EL (cell line): ENCODE measurements at regions not wholly inside any gene's neighbourhood (a gene's known extent, or its start where the extent isn't known, plus 50 kb on each side); places are given as distances from the start of the nearest gene placed in this dataset.
"Not testable (repeated sequence)": the region's sequence is repeated elsewhere in the genome, so short reads cannot be mapped to it uniquely, and the experiment has no call there.

ENCODE experiments used
- DNase-seq: peaks from one replicate; pipeline ENCODE4 v3.0.0-alpha.2; 2016

DNA sequence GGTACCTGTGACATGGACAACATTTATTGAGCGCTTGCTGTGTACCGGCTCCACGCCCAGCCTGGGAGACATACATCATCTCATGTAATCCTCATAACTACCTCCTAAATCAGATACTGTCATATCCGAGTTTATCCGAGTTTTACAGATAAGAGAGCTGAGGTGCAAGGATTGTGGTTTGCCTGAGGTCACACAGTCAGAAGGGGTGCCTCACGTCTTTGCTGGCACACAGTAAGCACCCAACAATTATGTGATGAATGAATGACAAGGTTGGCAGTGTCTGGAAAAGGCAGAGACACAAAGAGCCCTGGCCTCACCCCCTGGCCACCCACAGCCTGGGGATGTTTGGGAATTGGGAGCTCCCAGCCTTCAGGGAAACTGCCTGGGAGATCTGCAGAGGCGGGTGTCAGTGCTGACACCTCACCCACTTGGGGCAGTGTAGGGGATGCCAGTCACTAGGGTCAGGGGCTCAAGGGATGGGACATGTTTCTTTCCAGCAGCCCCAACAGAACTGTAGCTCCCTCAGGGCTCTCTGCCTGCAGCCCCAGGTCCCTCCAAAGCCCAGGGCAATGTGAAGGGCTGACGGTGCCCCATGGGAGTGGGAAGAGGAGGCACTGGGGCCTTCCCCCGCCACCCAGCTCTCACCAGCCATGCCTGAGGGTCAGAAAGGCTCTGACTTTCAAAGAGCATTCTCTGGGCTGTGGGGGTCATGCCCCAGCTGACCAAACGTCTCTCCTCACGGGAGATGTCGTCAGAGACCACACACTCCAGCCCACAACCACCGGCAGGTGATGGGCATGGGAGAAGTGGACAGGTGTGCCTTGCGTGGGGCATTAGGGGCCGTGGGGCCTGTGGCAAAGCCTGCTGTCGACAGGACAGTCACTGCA lies 157.5 kb downstream of the ZFP36L2 start:
- no peak for DNase-seq

DNA sequence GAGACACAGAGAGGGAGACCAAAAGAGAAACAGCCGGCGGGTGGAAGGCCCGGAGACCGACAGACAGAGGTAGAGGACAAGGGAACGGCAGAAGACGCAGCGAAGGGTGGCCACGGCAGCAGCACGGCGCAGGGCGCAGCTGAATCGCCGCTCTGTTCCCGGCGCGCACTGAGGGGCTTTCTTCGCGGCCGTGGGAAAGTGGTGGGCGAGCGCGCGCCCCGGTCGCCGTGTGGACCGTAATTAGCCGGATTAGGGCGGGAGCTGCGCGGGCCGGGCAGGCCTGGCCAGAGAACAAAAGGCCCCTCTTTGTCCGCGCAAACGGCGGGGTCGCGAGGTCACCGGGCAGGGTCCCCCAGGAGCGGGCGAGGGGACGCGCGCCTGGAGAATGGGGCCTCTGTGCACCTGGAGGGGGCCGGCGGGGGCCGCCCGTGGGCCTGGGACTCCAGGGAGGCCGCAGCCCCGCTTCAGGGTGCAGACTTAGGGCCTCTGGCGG lies 158.3 kb downstream of the ZFP36L2 start:
- no peak for DNase-seq

DNA sequence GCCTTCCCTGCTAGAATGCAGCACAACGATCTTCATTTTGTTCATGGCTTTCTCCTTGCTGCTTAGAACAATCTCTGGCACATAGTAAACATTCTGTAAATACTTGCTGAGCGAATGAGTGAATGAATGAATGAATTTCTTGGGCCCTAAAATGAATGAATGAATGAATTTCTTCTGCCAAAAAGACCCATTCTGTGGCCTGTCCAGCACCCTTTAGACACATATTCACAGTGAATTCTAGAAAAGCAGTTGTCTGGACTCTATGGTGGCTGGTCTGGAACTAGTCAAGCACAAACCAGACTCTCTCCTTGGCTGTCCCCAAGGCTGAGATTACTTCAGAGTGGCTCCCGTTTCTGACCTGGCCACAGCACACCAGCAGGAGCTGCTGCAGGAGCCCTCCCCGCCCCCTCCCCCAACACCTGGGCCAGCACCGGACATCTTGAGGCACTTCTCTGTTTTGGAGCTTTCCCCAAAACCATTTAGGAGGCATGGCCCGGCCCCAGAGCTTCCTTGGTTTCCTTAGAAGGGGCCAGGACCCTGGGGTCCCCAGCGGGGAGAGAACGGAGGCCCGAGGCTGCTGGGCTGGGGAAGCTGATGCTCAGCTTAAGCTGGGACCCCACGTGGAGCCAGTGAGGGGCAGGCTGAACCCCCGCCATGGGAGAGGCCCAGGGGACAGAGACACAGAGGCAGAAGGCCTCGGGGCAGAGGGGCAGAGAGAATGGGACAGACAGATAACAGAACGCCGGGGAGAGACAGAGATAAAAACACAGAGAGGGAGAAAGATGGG lies 159.0 kb downstream of the ZFP36L2 start:
- DNase-seq, result no peak

DNA sequence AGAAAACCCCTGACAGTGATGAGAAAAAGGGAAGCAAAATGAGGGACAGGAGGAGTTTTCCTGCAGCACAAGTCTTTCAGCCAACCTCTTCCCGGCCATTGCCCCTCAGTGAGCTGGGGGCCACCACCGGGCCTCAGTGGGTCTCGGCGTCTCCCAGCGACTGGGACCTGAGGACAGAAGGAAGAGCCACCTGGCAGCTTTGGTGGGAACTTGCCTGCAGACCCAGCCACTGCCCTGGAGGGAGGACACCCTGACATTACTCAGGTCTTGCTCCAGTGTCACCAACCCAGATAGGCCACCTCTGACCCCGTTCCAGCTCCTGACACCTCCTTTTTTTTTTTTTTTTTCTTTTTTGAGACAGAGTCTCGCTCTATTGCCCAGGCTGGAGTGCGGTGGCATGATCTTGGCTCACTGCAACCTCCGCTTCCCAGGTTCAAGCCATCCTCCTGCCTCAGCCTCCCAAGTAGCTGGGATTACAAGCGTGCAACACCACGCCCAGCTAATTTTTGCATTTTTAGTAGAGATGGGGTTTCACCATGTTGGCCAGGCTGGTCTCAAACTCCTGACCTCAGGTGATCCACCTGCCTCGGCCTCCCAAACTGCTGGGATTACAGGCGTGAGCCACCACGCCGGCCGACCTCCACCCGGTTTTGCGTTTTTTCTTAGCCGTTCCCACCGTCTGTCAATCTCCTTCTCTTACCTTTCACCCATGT lies 159.7 kb downstream of the ZFP36L2 start:
- DNase-seq, result not testable (repeated sequence)

DNA sequence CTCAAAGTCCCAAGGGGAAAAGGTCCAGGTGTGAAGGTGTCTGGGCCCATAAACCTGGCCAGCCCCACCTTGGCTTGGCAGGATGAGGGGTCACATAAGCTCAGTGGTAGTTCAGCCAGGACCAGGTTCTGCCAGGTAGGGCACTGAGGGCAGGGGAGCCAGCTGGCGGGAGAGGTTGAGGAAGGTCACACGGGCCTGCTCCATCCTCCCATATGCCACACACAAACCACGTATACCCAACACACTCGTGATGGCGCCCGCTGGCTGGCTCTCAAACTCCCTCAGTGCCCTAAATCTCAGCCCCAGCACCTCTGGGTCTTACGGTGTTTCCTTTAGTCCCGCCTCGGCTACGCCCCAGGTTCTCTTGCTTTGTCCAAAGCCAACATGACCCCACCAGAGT lies 160.5 kb downstream of the ZFP36L2 start:
- DNase-seq, result no peak

DNA sequence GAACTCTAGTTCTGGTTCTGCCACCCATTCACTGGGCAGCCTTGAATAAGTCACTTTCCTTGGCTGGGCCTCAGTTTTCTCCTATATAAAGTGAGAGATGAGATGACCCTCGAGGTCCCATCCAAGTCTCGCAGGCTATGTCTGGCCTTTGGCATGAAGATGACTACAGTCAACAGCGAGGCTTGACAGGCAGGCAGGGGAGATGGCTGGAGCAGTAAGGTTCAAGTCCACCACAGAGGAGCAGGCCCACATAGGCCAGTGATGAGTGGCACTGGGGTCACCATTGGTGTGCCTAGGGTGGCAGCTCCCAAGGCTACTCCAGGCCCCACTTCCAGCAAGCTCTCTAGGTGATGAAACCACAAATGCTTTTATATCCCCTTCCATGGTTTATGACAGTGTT lies 161.4 kb downstream of the ZFP36L2 start:
- no peak for DNase-seq

DNA sequence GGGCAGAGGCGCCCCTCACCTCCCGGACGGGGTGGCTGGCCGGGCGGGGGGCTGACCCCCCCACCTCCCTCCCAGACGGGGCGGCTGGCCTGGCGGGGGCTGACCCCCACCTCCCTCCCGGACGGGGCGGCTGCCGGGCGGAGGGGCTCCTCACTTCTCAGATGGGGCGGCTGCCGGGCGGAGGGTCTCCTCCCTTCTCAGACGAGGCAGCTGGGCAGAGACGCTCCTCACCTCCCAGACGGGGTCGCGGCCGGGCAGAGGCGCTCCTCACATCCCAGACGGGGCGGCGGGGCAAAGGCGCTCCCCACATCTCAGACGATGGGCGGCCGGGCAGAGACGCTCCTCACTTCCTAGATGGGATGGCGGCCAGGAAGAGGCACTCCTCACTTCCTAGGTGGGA lies 163.3 kb downstream of the ZFP36L2 start:
- DNase-seq, result not testable (repeated sequence)

DNA sequence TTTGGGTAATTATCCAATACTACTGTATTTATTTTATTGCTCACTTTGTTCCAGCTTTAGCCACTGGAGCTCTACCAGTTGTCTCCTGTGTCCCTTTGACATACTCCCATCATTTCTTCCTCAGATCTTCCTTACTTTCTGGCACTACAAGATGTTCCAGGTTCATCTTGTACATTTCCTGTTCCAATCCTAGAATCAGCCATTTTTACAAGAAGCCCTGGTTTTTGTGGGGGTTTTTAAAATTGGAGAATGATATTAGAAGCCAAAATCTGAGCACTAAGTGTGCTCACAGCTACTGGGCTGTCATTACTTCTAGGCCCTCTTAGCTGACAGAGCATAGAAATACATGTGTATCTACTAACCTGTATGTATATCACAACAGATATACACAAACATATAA lies 164.3 kb downstream of the ZFP36L2 start:
- DNase-seq, result no peak

DNA sequence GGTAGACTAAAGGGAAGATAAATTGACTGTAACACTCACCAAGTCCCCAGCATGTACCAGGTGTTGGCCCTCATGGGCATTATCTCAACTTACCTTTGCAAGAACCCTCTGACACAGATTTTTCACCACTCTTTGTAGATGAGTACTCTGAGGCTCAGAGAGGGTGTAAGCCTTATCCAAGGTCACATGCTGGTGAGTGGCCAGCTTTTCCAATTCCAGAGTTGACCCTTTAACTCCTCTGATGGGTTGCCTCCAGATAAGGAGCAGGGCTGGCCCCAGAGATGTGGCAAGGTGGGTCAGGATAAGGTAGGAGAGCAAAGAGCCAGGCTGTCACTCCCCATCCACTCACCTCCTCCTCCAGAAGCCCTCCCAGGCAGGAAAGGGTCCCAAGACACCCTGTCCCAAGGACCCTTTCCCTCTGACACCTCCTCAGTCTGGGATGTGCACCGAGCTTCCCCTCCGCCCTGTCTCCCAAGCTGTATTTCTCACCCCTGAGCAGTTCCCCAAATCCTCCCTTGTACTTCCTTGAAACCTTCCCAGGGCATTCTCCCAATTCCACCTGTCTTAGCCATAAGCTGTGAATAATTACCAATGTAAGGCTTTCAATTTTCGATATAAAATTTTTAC lies 165.9 kb downstream of the ZFP36L2 start:
- DNase-seq, result no peak

DNA sequence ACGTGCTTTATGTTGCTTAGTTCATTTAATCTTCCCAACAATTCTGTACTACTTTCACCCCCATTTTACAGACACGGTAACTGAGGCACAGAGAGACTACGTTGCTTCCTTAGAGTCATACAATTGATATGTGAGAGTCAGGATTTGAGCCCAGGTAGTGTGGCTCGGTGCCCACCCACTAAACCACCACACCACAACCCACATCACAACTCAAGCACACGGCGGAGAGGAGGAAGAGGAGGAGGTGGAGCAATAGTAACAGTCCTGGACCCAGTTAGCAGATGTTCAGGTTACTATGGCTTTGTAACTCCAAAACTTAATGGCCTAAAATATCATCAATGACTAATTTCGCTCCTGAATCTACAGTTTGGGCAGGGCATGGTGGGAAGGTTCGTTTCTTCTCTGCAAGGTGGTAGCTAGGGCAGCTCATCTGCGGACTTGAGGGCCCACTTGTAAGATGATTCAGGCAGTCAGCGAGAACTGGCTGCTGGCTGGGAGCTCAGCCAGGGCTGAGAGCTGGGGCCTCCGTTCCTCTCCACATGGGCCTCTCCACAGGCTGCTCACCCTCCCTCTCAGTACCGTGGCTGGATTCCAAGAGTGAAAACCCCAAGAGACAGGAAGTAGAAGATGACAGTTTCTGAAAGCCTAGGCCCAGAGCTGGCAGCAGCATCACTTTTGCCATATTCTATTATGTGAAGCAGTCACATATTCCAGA lies 167.1 kb downstream of the ZFP36L2 start:
- peak; percentile 98 for DNase-seq

DNA sequence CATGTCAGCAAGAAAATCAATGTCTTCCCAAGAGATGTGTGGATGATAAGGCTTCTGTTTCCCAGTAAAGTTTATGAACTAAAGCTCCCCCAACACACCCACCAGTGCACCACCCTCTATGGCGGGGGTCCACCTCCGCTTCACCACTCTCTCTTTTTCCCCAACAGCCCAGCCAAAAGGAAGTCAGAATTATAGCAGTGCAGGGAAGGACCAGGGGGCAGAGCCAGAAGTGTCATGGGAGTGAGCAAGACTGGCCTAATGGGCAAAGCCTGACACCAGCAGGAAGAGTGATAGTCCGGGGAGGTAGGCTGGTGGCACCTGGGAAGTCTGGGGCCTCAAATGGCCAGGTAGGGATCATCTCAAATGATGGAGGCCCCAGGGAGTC lies 167.7 kb downstream of the ZFP36L2 start:
- no peak for DNase-seq

DNA sequence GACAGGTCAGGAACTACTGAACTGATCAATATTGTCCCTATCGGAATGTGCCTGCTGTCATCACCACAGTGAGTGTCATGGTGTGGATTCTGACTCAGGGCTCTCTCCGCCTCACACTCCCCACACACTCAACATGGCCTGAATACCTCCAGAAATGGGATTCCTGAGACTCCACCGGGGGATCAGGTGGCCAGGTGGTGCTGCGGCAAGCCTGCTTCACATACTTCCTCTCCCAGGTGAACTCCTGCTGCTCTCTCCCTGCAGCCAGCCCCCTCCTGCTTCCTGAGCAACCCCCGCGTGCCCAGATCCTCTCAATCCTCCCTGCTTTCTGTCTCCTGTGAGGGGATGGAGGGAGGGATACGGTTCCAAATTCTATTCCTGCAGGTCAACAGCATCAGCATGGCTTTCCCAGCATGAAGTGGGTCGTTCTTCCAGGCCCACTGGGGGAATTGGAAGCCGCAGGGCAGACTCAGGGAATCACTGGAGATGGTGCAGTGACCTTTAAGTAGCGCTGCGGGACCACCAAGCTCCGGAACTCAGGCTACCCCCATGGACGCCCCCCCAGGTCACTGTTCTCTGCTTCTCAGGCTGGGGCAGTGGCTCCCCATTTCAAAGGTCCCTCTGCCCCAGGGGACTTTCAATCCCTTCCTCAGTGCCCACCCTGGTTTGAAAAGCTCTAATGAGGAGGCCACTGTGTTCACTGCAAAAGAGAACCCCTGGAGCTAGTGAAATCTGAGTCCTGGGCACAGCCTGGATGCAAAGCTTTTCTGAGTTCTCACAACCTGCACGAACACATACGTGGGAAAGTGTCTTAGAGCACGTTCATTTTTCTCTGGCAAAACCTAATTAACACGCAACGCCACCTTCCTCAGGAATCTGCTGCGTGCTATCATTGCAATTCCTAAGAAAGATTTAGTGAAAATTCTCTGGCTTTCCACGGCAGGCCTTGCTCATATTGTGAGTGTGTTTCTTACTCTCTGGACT lies 168.4 kb downstream of the ZFP36L2 start:
- no peak for DNase-seq

DNA sequence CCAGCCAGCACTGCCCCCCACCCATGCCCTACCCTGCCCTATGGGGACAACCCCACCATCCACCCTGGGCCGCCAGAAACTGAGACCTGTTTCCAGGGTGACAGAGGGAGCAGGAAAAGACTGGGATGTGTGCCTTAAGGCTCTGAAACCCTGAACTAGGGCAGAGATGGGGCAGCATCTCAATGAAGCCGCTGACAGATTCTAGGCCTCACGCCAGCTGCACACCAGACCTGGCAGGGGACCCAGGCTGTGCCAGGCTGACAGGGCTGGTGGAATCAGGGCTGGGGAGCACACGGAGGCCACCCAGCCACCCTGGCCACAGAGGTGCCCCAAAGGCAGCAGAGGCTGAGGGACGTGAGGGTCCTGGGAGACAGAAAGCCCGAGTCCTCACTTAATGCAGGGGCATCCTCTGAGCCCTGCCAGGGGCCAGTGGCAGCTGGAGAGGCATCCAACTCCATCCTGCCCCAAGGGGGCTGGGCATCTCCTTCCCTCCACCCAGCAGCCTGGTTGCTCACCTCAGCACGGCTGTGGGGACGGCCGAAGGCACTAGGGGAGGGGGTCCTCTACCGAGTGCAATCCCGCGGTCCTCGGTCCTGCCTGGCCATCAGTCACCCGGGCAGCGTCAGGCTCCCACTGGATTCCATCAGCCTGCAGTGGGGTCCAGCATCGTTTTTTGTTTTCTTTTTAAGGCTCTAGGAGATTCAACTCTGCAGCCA lies 169.2 kb downstream of the ZFP36L2 start:
- no peak for DNase-seq

DNA sequence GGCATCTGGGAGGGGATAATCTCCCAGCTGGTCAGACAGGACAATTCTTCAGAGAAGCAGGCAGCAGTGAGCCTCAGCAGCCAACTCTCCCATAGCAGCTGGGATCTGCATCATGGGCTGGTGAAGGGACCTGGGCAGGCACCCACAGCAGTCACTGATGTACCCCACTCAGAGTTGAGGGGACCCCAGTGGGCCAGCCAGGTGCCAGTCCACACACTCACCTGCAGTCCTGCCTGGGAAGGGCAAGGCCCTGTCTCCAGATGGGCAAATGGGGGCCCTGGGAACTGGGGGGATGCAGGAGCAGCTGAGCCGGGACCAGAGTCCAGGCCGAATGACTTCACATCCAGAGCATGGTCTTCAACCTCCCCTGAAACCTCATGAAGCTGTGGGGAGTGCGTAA lies 170.4 kb downstream of the ZFP36L2 start:
- DNase-seq, result no peak

DNA sequence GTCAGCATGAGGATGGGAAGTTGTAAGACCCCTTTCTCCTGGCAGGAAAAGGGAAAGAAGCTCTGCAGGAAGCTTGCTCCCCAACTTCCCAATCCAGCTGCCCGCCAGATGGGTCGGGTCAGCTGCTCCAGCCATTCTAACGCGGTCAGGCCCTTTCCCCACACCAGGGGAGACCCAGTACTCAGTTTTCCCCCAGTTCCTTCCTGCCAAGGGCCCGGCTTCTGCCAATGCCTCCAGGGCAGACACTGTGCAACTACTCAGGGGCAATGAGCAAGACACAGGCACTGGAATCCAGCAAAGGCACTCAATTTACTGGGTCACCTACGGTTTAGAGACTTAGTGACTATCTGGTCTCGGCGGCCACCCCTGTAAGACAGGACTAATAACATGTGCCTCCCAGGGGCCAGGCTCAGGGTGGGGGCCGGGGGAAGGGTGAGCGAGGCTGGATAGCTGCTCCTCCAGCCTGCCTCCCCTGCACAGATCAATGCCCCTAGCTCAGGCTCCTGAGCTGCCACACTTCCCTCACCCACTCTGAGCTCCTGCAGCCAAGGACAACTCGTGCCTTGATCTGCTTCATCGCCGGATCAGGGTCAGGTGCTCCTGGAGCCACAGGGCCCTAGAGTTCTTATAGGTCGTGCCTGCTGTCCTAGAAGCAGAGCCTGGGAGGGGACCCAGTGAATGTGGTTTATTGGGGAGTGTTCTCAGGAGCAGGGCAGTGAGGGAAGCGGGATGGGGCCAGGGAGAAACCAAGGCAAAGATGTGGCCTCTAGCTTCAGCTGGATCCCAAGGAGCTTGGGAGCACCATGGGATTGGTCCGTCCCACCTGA lies 171.1 kb downstream of the ZFP36L2 start:
- DNase-seq, result no peak

DNA sequence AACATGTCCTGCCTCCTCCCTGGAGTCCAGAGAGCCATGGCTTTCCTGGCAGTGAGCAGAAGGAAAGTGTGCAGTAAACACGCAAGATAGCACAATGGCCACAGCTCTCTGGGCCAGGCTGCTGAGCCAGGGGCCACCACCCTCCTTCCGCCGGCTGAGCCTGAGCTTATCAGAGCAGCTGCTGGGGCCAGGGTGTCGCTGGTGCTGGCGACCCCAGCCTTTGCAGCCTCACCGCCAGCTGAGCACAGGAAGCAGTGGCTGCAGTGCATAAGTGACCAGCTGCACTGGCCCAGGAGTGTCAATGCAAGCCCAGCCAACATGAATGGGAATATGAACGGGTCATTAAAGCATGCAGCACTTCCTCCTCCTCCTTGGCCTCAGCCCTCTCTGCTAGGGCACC lies 172.0 kb downstream of the ZFP36L2 start:
- no peak for DNase-seq

DNA sequence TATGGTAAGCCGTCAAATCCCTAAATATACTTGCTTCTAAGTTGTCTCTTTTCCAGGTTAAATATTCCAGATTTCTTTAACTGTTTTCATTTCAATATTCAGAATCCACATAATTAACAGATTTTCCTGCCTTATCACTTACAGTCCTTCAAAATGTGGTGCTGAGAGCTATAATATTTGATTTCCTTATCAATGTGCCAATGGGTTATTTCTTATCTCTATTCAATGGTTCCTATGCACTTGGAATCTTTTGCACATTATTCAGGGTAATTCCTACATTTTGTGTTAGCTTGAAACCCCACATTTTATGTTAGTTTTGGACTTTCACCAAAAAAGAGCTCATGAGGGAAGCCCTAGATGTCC lies 173.5 kb downstream of the ZFP36L2 start:
- DNase-seq, result no peak

DNA sequence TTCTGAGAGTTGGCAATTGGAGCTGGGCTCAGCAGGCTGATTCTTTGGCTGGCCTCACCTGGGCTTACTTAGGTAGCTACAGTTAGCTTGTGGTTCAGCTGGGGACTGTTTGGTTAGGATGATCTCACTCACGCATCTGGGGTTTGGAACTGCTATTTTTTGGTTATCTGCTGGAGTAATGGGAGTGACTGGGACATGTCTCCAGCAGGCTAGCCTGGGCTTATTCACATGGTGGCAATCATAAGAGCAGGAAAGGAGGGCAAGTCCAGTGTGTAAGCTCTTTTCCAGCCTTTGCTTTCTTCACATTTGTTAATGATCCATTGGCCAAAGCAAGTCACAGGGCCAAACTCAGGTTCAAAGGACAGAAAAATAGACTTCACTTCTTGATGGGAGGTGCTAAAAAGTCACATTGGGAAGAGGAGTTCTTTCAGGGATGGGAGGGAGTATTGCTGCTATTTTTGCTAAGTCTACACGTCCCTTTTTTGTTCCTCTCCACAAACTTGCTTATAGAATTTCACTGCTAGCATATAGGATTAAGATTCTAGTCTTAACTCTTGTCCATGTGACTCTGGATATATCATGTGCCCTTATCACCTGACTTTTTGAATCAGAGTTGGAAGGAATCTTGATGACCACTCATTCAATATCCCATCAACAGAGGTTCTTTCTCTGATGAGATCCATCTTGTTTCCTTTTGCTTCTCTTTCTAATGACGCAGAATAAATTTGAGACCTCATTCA lies 174.0 kb downstream of the ZFP36L2 start:
- DNase-seq, result no peak

DNA sequence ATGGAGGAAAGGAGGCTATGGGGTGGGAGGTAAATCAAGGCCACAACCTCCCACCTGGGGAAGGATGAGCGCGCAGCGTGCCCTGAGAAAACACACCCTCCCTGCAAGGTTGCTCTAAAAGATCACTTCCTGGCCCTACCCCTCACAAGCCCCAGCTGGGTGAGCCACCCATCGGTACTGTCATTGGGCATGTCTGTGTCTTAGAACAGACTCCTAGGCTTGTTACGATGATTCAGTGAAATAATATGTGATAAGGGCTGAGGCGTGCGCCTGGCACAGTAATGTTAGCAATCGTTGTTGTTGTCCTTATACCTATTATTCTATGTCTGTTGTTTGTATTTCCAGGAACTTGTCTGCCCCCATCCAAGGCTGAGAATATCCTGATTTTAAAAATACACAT lies 175.1 kb downstream of the ZFP36L2 start:
- peak; percentile 84 for DNase-seq
